Left lung (tissue), 4 donors: ENCODE measurements at regions not wholly inside any gene's neighbourhood (a gene's known extent, or its start where the extent isn't known, plus 50 kb on each side); places are given as distances from the start of the nearest gene placed in this dataset.

Experiments used
- ATAC-seq: fragments of 200-7000 bp; cut with Tn5 transposase; one replicate; pipeline ENCODE4 v1.9.1; 2020; ENCODE audit warnings: moderate library complexity
- DNase-seq, 4 donors: peaks; one replicate each; pipeline ENCODE4 v3.0.0-alpha.2; 2013 to 2020
- H3K27ac ChIP-seq, 2 donors: fragments of 200-600 bp; sonication (generic) in 1 of 2; one replicate each; pipeline versions ENCODE4 v1.5.0 to v1.8.0; 2020 to 2021
- H3K27me3 ChIP-seq, 2 donors: fragments of 200-600 bp; sonication (generic) in 1 of 2; one replicate each; pipeline versions ENCODE4 v1.5.0 to v1.8.0; 2020 to 2021
- H3K36me3 ChIP-seq, 2 donors: fragments of 200-600 bp; sonication (generic) in 1 of 2; one replicate each; pipeline versions ENCODE4 v1.5.0 to v1.8.0; 2020 to 2021
- H3K4me1 ChIP-seq, 2 donors: fragments of 200-600 bp; one replicate each; pipeline ENCODE4 v1.8.0; 2021
- H3K4me3 ChIP-seq, 2 donors: fragments of 200-600 bp; sonication (generic) in 1 of 2; one replicate each; pipeline versions ENCODE4 v1.5.0 to v1.8.0; 2020 to 2021; ENCODE audit warnings: mild to moderate bottlenecking in 1 of 2
- H3K9me3 ChIP-seq, 2 donors: fragments of 200-600 bp; sonication (generic) in 1 of 2; one replicate each; pipeline versions ENCODE4 v1.5.0 to v1.8.0; 2020 to 2021
- intact Hi-C, 2 donors: fragments of 100-400 bp; cut with DNase I; formaldehyde crosslinking; loops; one replicate each; pipeline versions ENCODE4 v1.11.2 to v1.14.2; 2022
- TF ChIP-seq, protein P1 (sequence below), 2 donors: fragments of 200-600 bp; sonication (generic) in 1 of 2; IDR thresholded peaks; one replicate each; pipeline versions ENCODE4 v1.5.0 to v1.8.0; 2021; ENCODE audit warnings: antibody characterized with exemption in 2 of 2
- donor health status: DM: no; HTN: yes; CAD: no.
- donor health status: DM: no; HTN: no; CAD: no.

DNA sequence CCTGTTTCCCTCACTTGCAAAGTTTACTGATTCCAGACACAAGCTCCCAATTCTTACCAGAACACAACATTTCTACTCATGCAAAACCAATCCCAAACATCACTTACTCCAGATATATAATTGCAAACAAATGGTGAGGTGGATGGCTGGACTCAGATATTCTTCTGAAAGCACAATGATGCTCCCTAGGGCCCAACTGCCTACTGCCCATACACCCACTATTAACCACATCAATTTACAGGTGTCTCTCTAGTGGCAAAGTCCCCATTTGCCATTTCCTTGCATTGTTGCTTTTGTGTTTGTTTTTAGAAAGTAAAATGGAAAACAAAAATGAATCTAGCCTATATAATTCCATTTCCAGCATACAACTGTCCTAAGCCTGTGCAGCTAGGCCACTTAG lies 320.9 kb upstream of the PRDM1 start:
- TF ChIP-seq, protein P1, sequence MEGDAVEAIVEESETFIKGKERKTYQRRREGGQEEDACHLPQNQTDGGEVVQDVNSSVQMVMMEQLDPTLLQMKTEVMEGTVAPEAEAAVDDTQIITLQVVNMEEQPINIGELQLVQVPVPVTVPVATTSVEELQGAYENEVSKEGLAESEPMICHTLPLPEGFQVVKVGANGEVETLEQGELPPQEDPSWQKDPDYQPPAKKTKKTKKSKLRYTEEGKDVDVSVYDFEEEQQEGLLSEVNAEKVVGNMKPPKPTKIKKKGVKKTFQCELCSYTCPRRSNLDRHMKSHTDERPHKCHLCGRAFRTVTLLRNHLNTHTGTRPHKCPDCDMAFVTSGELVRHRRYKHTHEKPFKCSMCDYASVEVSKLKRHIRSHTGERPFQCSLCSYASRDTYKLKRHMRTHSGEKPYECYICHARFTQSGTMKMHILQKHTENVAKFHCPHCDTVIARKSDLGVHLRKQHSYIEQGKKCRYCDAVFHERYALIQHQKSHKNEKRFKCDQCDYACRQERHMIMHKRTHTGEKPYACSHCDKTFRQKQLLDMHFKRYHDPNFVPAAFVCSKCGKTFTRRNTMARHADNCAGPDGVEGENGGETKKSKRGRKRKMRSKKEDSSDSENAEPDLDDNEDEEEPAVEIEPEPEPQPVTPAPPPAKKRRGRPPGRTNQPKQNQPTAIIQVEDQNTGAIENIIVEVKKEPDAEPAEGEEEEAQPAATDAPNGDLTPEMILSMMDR (IDR thresholded peaks at IDR 0.05): no peak
- DNase-seq: no peak
- no peaks in the 10 kb centered on the region for H3K9me3 ChIP-seq
- H3K4me3 ChIP-seq: no peak overlapping the region
- no peak overlapping the region for H3K27ac ChIP-seq
- H3K4me1 ChIP-seq: no peaks in the 10 kb centered on the region
- intact Hi-C loops: no loop called here
- no peak for ATAC-seq
- H3K27me3 ChIP-seq: no peaks in the 10 kb centered on the region
- no peaks in the 10 kb centered on the region for H3K36me3 ChIP-seq

DNA sequence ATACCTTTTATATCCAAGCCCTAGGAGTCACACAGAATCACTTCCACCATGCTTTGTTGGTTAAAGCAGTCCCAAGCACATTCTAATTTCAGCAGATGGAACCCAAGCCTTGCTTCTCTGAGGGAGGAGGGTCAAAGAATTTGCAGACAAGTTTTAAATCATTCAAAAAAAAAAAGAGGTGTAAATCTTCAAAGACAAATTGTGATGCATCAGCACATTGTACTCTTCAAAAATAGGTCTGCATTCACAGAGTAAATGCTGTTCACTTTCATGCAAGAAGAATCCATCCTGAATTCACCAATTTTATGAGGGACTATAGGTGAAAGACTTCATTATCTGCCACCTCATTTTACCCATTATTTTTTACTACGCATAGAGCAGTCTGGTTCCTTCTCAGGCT lies 321.8 kb upstream of the PRDM1 start:
- DNase-seq (no peak), ATAC-seq (no peak)
- H3K4me3 ChIP-seq: no peak overlapping the region
- no peak overlapping the region for H3K27ac ChIP-seq
- H3K4me1 ChIP-seq: no peaks in the 10 kb centered on the region
- H3K36me3 ChIP-seq: no peaks in the 10 kb centered on the region
- no peaks in the 10 kb centered on the region for H3K27me3 ChIP-seq
- intact Hi-C loops: no loop called here
- TF ChIP-seq, protein P1 (IDR thresholded peaks at IDR 0.05): no peak
- no peaks in the 10 kb centered on the region for H3K9me3 ChIP-seq

DNA sequence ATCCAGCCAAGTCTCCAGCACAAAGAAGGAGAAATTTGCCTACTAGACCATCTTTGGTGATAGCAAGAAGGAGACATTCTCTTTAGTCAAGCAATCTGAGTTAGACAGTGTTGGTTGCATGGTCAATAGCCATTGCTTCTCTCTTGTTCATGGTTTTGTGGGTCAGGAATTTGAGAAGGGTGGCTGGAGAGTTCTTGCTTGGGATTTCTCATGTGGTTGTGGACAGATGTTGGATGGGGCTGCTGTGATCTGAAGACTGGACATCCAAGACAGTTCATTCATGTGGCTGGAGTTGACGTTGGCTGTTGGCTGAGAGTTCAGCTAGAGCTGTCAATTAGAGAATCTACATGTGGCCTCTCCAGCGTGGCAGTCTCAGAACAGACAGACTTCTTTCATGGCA lies 322.3 kb upstream of the PRDM1 start:
- intact Hi-C loops: no loop called here
- Histone ChIP-seq H3K27me3 (no peaks in the 10 kb centered on the region), H3K9me3 (no peaks in the 10 kb centered on the region), H3K4me1 (no peaks in the 10 kb centered on the region), H3K36me3 (no peaks in the 10 kb centered on the region), H3K4me3 (no peak overlapping the region), H3K27ac (no peak overlapping the region)
- ATAC-seq: no peak
- TF ChIP-seq, protein P1 (IDR thresholded peaks at IDR 0.05): no peak
- DNase-seq: no peak

DNA sequence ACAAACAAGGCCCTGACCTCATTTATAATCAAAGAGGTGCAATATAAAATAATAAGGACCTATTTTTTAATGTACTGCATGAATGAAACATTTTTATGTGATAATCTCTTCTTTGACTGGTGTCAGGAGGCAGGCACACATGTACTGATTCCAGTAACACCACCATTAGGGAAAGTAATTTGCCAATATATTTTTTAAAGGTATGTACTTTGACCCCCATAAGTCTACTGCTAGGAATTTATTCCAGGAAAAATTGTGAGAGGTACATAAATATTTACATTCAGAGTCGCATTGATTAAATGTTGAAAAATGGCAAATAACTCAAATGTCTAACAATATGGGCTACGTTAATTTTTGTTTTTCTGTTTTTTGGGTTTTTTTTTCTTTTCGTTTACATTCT lies 325.4 kb upstream of the PRDM1 start:
- intact Hi-C loops: no loop called here
- H3K4me1 ChIP-seq: no peaks in the 10 kb centered on the region
- ATAC-seq (no peak), DNase-seq (no peak)
- no peak overlapping the region for H3K27ac ChIP-seq
- H3K27me3 ChIP-seq: no peaks in the 10 kb centered on the region
- no peaks in the 10 kb centered on the region for H3K36me3 ChIP-seq
- no peaks in the 10 kb centered on the region for H3K9me3 ChIP-seq
- H3K4me3 ChIP-seq: no peak overlapping the region
- TF ChIP-seq, protein P1 (IDR thresholded peaks at IDR 0.05): no peak

DNA sequence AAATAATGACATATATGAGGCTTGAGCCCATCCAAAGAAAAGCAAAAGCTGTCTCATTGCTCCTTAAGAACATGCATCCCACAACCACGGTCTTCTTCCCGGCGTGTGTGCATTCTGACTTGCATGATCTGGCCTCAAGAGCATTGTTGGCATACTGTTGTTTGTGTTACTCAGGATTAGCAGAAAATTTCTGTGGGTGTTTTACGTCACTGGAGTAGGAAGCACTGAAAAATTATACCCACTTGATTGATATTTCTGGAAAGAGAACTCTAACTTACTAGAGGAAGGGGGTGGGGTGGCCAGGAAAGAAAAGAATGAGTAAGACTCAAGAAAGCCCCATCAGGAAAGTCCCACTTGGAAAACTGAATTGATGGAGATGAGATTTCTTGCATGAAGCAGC lies 326.2 kb upstream of the PRDM1 start:
- intact Hi-C loops: no loop called here
- ATAC-seq: no peak
- Histone ChIP-seq H3K9me3 (no peaks in the 10 kb centered on the region), H3K36me3 (no peaks in the 10 kb centered on the region), H3K4me1 (no peaks in the 10 kb centered on the region), H3K27ac (no peak overlapping the region), H3K27me3 (no peaks in the 10 kb centered on the region), H3K4me3 (no peak overlapping the region)
- TF ChIP-seq, protein P1 (IDR thresholded peaks at IDR 0.05): no peak
- no peak for DNase-seq
